ENCODE measurements at regions not wholly inside any gene's neighbourhood (a gene's known extent, or its start where the extent isn't known, plus 50 kb on each side); places are given as distances from the start of the nearest gene placed in this dataset.
A peak's percentile ranks its signal among the peaks of the same experiment; 100 is the strongest.

GRCh38 chr17:77615703-77616253, 342.7 kb upstream of the TNRC6C start:
- Histone ChIP-seq H3K4me2 (ENCODE audit: insufficient read depth in 1 of 2, low read depth in 2 of 2, low read length in 2 of 2) (no peak overlapping the region), H3K18ac (ENCODE audit: extremely low read depth, low read length) (no peak overlapping the region), H3K4ac (replicated peaks; ENCODE audit: insufficient read length, low read depth, low read length) (no peak overlapping the region), H2BK5ac (ENCODE audit: low read depth, low read length) (no peak overlapping the region), H3K23ac (ENCODE audit: insufficient read length) (no peak overlapping the region), H3K27ac (ENCODE audit: low read depth, low read length) (no peak overlapping the region), H3K56ac (replicated peaks; ENCODE audit: insufficient read length, low read depth, low read length) (no peak overlapping the region), H3K79me2 (ENCODE audit: control insufficient read depth in 1 of 2, insufficient read depth in 2 of 2, low read length in 2 of 2) (no peaks in the 10 kb centered on the region), H2BK12ac (ENCODE audit: low read depth, low read length) (no peak overlapping the region), H4K5ac (ENCODE audit: insufficient read length, low read depth, low read length) (no peak overlapping the region), H2AFZ (ENCODE audit: low read length) (no peak overlapping the region), H3K23me2 (ENCODE audit: low read depth, low read length) (no peaks in the 10 kb centered on the region), H2AK5ac (ENCODE audit: low read depth, low read length) (no peak overlapping the region), H4K20me1 (replicated peaks in 1 of 2; ENCODE audit: control insufficient read depth in 1 of 2, insufficient read depth in 2 of 2, low read length in 2 of 2) (no peaks in the 10 kb centered on the region), H3K4me1 (replicated peaks in 1 of 4; ENCODE audit: control insufficient read depth in 3 of 4, insufficient read depth in 4 of 4, low read length in 3 of 4) (peaks cover 2 to 6% (median 3%) of the 10 kb centered on the region in 4 experiments; a peak in 5 of 7 replicates), H4K8ac (ENCODE audit: extremely low read depth, insufficient read depth, low read length) (no peak overlapping the region), H3K9me3 (ENCODE audit: insufficient read depth in 2 of 2, low read depth in 1 of 2, low read length in 1 of 2) (peaks cover 0 to 5% of the 10 kb centered on the region in 2 experiments; a peak in 2 of 4 replicates), H4K91ac (replicated peaks; ENCODE audit: insufficient read length, low read length) (no peak overlapping the region), H3K14ac (ENCODE audit: insufficient read length) (no peak overlapping the region), H2BK120ac (replicated peaks; ENCODE audit: low read depth, low read length) (no peak overlapping the region), H2BK20ac (ENCODE audit: low read length) (0 out of 2 replicates have a peak overlapping the region, but pooled peaks have one; percentile 61), H3K36me3 (ENCODE audit: control insufficient read depth in 2 of 4, insufficient read depth in 4 of 4, low read length in 3 of 4) (no peaks in the 10 kb centered on the region), H3K4me3 (ENCODE audit: extremely low read depth in 1 of 4, insufficient read depth in 2 of 4, low read depth in 3 of 4, low read length in 4 of 4) (no peak overlapping the region), H3K9ac (replicated peaks in 1 of 4; ENCODE audit: extremely low read depth in 1 of 4, low read depth in 3 of 4, low read length in 3 of 4) (no peak overlapping the region), H3K79me1 (ENCODE audit: low read depth, low read length) (no peaks in the 10 kb centered on the region), H2BK15ac (ENCODE audit: low read length) (no peak overlapping the region), H3K27me3 (replicated peaks in 1 of 4; ENCODE audit: control insufficient read depth in 3 of 4, extremely low read depth in 1 of 4, insufficient read depth in 3 of 4, low read length in 3 of 4) (no peaks in the 10 kb centered on the region)
- 91% methylated on average over 4 of the region's 4 CpGs; no CpG with 5 or more reads in 1 of the 2 experiments for WGBS, 2 experiments (ENCODE audit: extremely low coverage in 1 of 2, insufficient coverage in 1 of 2, insufficient read length in 1 of 2, insufficient replicate concordance in 2 of 2, low coverage in 1 of 2, low lambda C conversion rate in 2 of 2, missing lambda C conversion rate in 1 of 2)
- FAIRE-seq = no peak
- no peak for DNase-seq (ENCODE audit: low read depth in 1 of 2, low spot score in 2 of 2)
- POLR2A ChIA-PET (ENCODE audit: partially characterized antibody) = no interaction called here
- CTCF ChIA-PET (ENCODE audit: partially characterized antibody) = interaction anchor here (0.6 to 1.3 kb wide), 3 partner anchors 19 to 277 kb away, joined by 3 to 8 read pairs (median 3); no protein-coding TSS in a partner anchor
- TF ChIP-seq PHF8 (conservative IDR thresholded peaks at IDR 0.05; ENCODE audit: low read depth, low read length) = no peak
- TF ChIP-seq KDM1A (IDR thresholded peaks at IDR 0.05; ENCODE audit: borderline replicate concordance, low read length) = no peak
- TF ChIP-seq SP1 (IDR thresholded peaks at IDR 0.05; ENCODE audit: low read depth, low read length) = no peak
- TF ChIP-seq CTBP2 (IDR thresholded peaks at IDR 0.05; ENCODE audit: borderline replicate concordance, insufficient read depth, insufficient read length, low read length) = no peak
- TF ChIP-seq SUZ12 (IDR thresholded peaks at IDR 0.05; ENCODE audit: low read length) = no peak
- no peak for TF ChIP-seq FOSL1 (IDR thresholded peaks at IDR 0.05; ENCODE audit: insufficient read depth, low read depth, low read length)
- no peak for TF ChIP-seq POU5F1 (IDR thresholded peaks at IDR 0.05; ENCODE audit: low read depth, low read length)
- TF ChIP-seq NANOG (IDR thresholded peaks at IDR 0.05; ENCODE audit: insufficient read depth, low read depth, low read length, poor library complexity, severe bottlenecking) = no peak
- no peak for TF ChIP-seq YY1 (IDR thresholded peaks at IDR 0.05; ENCODE audit: low read depth, low read length)
- TF ChIP-seq SIX5 (IDR thresholded peaks at IDR 0.05; ENCODE audit: low read depth, low read length) = no peak
- no peak for TF ChIP-seq CBX5 (IDR thresholded peaks at IDR 0.05; ENCODE audit: low read depth, low read length)
- no peak for TF ChIP-seq NRF1 (IDR thresholded peaks at IDR 0.05; ENCODE audit: low read depth, low read length)
- TF ChIP-seq EP300 (IDR thresholded peaks at IDR 0.05; ENCODE audit: borderline replicate concordance in 1 of 2, low read depth in 2 of 2, low read length in 2 of 2) = no peak
- TF ChIP-seq BCL11A (IDR thresholded peaks at IDR 0.05; ENCODE audit: low read depth in 2 of 2, low read length in 2 of 2) = no peak
